22Rv1 (cell line): ENCODE measurements at regions not wholly inside any gene's neighbourhood (a gene's known extent, or its start where the extent isn't known, plus 50 kb on each side); places are given as distances from the start of the nearest gene placed in this dataset.

Experiments used
- H3K27ac ChIP-seq: fragments of 450-650 bp; 2 replicates; pipeline ENCODE4 v1.5.1; 2017
- ZFX ChIP-seq: fragments of 450-650 bp; IDR thresholded peaks from 2 replicates; pipeline ENCODE4 v1.6.1; 2017; ENCODE audit warnings: antibody characterized with exemption, borderline replicate concordance
- TF ChIP-seq, protein P1 (sequence below): fragments of 450-650 bp; IDR thresholded peaks from 2 replicates; pipeline ENCODE4 v1.5.1; 2017; ENCODE audit warnings: mild to moderate bottlenecking

DNA sequence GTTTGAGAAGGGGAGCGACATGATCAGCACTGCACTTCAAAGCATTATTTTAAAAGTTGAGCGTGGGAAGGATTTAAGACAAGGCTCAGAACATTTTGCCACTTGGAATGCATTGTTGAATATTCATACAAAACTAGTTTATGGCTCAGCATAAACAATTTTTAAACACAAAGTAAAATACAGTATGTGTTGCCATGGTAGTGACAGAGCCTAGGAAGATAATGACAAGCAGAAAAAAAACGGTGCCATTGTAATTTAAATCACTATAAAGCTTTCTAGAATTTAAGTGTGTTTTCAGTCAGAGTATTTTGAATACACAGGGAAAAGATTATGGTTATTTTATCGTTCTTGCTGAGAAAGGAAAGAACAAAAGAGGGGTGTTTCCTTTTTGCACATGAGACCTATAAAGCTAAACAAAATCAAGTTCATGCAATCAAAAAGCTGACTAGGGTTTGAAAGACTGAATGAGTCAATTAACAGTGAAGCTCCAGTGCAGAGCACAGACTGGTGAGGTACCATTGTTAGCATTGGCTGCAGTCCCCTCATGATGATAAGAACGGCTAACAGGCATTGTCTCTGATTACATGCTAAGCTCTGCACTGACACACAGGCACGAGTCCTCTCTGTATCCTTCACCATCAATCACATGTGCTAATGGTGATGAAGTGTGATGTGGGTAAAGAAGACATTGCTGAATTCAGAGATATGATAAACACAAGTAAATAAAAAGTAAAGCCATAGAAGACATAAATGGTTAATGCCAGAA, 181.9 kb upstream of the VSTM2A start:
- no peak overlapping the region for H3K27ac ChIP-seq
- no peak for TF ChIP-seq ZFX
- TF ChIP-seq, protein P1, sequence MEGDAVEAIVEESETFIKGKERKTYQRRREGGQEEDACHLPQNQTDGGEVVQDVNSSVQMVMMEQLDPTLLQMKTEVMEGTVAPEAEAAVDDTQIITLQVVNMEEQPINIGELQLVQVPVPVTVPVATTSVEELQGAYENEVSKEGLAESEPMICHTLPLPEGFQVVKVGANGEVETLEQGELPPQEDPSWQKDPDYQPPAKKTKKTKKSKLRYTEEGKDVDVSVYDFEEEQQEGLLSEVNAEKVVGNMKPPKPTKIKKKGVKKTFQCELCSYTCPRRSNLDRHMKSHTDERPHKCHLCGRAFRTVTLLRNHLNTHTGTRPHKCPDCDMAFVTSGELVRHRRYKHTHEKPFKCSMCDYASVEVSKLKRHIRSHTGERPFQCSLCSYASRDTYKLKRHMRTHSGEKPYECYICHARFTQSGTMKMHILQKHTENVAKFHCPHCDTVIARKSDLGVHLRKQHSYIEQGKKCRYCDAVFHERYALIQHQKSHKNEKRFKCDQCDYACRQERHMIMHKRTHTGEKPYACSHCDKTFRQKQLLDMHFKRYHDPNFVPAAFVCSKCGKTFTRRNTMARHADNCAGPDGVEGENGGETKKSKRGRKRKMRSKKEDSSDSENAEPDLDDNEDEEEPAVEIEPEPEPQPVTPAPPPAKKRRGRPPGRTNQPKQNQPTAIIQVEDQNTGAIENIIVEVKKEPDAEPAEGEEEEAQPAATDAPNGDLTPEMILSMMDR = no peak

DNA sequence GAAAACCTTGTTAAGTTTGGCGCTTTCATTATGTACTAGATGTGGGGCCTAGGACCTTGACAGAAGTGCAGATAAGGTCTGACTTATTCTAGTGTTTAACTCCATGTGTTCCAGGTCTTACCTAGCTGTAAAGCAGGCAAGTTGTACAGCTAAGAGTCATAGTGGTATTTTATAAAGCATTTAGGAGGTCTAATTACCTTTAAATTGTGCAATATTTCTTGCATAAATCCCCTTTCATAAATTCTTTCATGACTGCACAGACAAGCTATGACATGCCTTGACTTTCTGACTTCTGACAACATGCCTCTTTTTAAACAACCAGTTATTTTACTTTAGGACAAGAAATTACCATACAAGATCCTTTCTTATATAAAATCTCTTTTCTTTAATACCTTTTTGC, 151.6 kb upstream of the VSTM2A start:
- no peak overlapping the region for H3K27ac ChIP-seq
- no peak for TF ChIP-seq ZFX
- TF ChIP-seq, protein P1 = no peak

DNA sequence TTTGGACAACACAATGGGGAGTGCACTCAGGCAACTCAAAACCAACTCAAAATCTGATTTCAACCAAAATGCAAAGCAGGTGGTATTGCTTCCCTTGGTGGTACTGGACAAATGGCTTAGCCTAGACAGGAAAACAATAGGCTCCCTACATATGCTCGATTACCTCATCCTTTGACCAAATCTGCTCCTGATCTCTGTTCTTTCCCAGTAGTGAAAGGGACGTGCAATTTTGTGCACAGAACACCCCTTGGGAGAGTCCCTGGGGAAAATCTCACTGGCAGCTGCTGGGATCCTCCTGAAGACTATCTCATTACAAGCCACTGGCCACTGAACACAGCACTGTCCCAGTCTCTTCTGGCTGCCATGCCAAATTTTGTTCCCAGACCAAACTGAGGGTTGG, 149.2 kb upstream of the VSTM2A start:
- no peak for TF ChIP-seq ZFX
- TF ChIP-seq, protein P1 = no peak
- H3K27ac ChIP-seq = no peak overlapping the region

DNA sequence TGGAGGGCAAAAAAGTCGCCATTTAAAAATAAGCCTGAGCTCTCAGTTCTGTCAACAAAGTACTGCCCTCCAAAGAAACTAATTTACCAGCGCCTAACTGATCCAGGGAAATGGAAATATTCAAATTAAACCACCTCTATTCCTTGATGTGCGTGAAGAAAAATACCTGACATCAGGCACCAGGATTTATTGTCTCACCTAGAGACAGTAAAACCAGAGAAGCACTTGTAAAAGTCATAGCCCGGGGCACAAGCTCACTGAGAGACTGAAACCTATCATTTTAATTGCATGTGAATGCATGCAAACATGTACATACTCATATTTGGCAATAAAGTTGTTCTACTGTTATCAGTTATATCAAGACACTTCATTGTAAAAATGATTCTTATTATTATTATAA, 147.3 kb upstream of the VSTM2A start:
- no peak for TF ChIP-seq ZFX
- TF ChIP-seq, protein P1 = no peak
- no peak overlapping the region for H3K27ac ChIP-seq

DNA sequence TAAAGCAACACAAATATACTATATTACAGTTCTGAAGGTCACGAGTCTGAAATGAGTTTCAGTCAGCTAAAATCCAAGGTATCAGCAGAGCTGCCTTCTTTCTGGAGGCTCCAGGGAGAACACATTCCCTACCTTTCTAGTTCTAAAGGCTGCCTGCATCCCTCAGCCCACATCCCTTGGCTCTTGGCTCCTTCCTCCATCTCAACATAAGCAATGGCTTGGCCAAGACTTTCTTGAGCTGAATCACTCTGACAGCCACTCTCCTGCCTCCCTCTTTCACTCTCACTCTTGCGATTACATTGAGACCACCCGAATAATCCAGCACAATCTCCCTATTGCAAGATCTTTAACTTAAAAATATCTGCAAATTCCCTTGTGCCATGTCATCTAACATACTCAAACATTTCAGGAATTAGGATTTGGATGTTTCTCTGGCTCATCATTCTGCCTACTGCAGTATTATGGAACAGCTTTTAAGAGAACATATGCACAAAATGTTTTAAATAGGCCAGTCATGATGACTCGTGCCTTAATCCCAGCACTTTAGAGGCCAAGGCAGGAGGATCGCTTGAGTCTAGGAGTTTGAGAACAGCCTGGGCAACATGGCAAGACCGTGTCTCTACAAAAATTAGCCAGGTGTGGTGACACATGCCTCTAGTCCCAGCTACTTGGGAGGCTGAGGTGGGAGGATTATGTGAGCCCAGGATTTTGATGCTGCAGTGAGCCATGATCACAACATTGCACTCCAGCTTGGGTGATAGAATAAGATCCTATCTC, 144.2 kb upstream of the VSTM2A start:
- no peak overlapping the region for H3K27ac ChIP-seq
- no peak for TF ChIP-seq ZFX
- TF ChIP-seq, protein P1 = no peak

DNA sequence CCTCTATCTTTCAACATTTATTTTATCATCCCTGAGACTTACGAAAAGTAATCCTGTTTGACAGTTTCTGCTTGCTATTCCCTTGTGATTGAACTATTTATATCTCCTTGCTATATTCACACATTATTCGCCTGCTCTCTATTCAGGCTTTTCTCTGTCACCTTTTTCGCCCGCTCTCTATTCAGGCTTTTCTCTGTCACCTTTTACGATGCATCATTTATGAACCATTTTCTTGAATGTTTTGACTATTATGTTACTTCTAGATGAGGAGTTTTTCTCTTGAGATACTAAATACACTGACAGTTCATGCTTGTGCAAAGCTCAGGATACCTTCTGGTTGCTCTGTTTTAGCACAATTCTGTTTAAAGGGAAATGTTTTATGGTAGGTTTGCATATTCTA, 143.3 kb upstream of the VSTM2A start:
- TF ChIP-seq ZFX = no peak
- TF ChIP-seq, protein P1 = no peak

DNA sequence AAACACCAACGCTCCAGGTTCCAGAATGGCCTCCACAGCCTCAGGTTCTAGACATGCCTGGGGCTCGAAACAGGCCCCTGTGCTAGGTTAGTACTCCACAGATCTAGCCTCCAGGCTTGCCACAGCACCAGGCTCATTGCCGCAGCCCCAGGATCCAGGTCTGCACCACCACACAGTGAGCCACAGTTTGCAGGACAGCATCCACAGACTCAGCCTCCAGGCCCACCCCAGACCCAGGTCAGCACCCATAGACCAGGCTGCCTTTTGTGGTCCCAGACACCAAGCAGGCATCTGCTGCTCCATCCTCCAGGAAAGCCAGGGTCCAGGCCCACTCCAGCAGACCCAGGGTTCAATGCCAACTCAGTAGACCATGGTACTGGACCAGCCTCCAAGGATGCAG, 132.3 kb upstream of the VSTM2A start:
- TF ChIP-seq ZFX = no peak
- TF ChIP-seq, protein P1 = no peak
- H3K27ac ChIP-seq = no peak overlapping the region

More for the DNA sequence above, 143.3 kb upstream of the VSTM2A start:
- no peak overlapping the region for H3K27ac ChIP-seq
